Bronchial epithelial cell (primary cell): ENCODE measurements at regions not wholly inside any gene's neighbourhood (a gene's known extent, or its start where the extent isn't known, plus 50 kb on each side); places are given as distances from the start of the nearest gene placed in this dataset.

Experiments
- DNase-seq: peaks from one replicate; pipeline ENCODE4 v3.0.0-alpha.2; 2010; ENCODE audit warnings: low read depth
- FAIRE-seq: peaks from 2 replicates; lab custom pipeline; 2011; peaks lifted over from hg19 to GRCh38; lab: Jason Lieb, UNC
- H3K27me3 ChIP-seq: 2 replicates; pipeline ENCODE4 v1.5.1; 2011; ENCODE audit warnings: low read length; ENCODE audit not compliant: control insufficient read depth, insufficient read depth
- H3K36me3 ChIP-seq: 2 replicates; pipeline ENCODE4 v1.5.1; 2011; ENCODE audit warnings: low read length; ENCODE audit not compliant: control insufficient read depth, insufficient read depth
- H3K4me3 ChIP-seq: 2 replicates; pipeline ENCODE4 v1.5.1; 2011; ENCODE audit warnings: mild to moderate bottlenecking, low read depth, low read length, control low read depth
- CTCF ChIP-seq: IDR thresholded peaks from 2 replicates; pipeline ENCODE4 v1.5.1; 2011; ENCODE audit warnings: mild to moderate bottlenecking, moderate library complexity, low read length, control low read depth, inconsistent platforms; ENCODE audit not compliant: insufficient read depth, severe bottlenecking

GRCh38 chr16:51449441-51449840 is 298.4 kb upstream of the SALL1 start:
- FAIRE-seq: no peak
- no peak for DNase-seq
- no peaks in the 10 kb centered on the region for H3K27me3 ChIP-seq
- no peaks in the 10 kb centered on the region for H3K36me3 ChIP-seq
- TF ChIP-seq CTCF: no peak
- no peak overlapping the region for H3K4me3 ChIP-seq

GRCh38 chr16:51445250-51445649 is 294.2 kb upstream of the SALL1 start:
- H3K27me3 ChIP-seq: peaks cover 6% of the 10 kb centered on the region
- DNase-seq: peak; percentile 7
- no peak overlapping the region for H3K4me3 ChIP-seq
- no peak for TF ChIP-seq CTCF
- no peak for FAIRE-seq
- H3K36me3 ChIP-seq: no peaks in the 10 kb centered on the region

GRCh38 chr16:51443934-51444333 is 292.9 kb upstream of the SALL1 start:
- H3K27me3 ChIP-seq: peaks cover 13% of the 10 kb centered on the region
- DNase-seq: no peak
- H3K4me3 ChIP-seq: no peak overlapping the region
- no peak for FAIRE-seq
- no peak for TF ChIP-seq CTCF
- no peaks in the 10 kb centered on the region for H3K36me3 ChIP-seq

GRCh38 chr16:51442141-51442870 is 291.2 kb upstream of the SALL1 start:
- Histone ChIP-seq H3K4me3 (no peak overlapping the region), H3K27me3 (peaks cover 13% of the 10 kb centered on the region), H3K36me3 (no peaks in the 10 kb centered on the region)
- no peak for TF ChIP-seq CTCF
- DNase-seq: no peak
- no peak for FAIRE-seq

GRCh38 chr16:51440131-51440889 is 289.2 kb upstream of the SALL1 start:
- no peak for FAIRE-seq
- no peak for TF ChIP-seq CTCF
- H3K4me3 ChIP-seq: no peak overlapping the region
- H3K36me3 ChIP-seq: no peaks in the 10 kb centered on the region
- H3K27me3 ChIP-seq: peaks cover 13% of the 10 kb centered on the region
- no peak for DNase-seq
